PC-9 (cell line): ENCODE measurements at regions not wholly inside any gene's neighbourhood (a gene's known extent, or its start where the extent isn't known, plus 50 kb on each side); places are given as distances from the start of the nearest gene placed in this dataset.
"Not testable (repeated sequence)": the region's sequence is repeated elsewhere in the genome, so short reads cannot be mapped to it uniquely, and the experiment has no call there.

Source experiments
- BruUV-seq: library from RNA; stranded (reverse); fragments of 400-500 nt; replicated peaks from 2 replicates; lab custom pipeline; 2021; lab: Mats Ljungman, UMichigan
- CTCF ChIA-PET: fragments of 300-600 bp; sonication (Branson Sonifier 250); formaldehyde crosslinking; loops from one replicate; lab custom pipeline; 2022; ENCODE audit warnings: antibody characterized with exemption; lab: Charles Lee
- POLR2A ChIA-PET: fragments of 300-600 bp; sonication (Branson Sonifier 250); formaldehyde crosslinking; loops from one replicate; lab custom pipeline; 2022; ENCODE audit warnings: antibody characterized with exemption; ENCODE audit not compliant: unreplicated experiment; lab: Charles Lee
- DNase-seq, 2 experiments: peaks; one replicate each; pipeline versions ENCODE4 v3.0.0 to v3.0.0-alpha.2; 2015 to 2022; ENCODE audit warnings: mixed read lengths in 1 of 2
- H2AFZ ChIP-seq: fragments of 200-600 bp; sonication (generic); 2 replicates; pipeline ENCODE4 v1.8.1; 2017; ENCODE audit warnings: antibody characterized with exemption
- H3F3A ChIP-seq: fragments of 200-600 bp; sonication (generic); 2 replicates; pipeline ENCODE4 v1.8.1; 2017; ENCODE audit warnings: antibody characterized with exemption, mild to moderate bottlenecking, low read depth; ENCODE audit not compliant: insufficient read depth
- H3K27ac ChIP-seq: fragments of 200-600 bp; sonication (generic); 2 replicates; pipeline ENCODE4 v1.6.1; 2016; ENCODE audit warnings: mixed run types
- H3K27me3 ChIP-seq: fragments of 200-600 bp; sonication (generic); 2 replicates; pipeline ENCODE4 v1.6.1; 2016; ENCODE audit warnings: low read depth, mixed run types; ENCODE audit not compliant: insufficient read depth
- H3K36me3 ChIP-seq: fragments of 200-600 bp; sonication (generic); 2 replicates; pipeline ENCODE4 v1.6.1; 2016; ENCODE audit warnings: low read depth, mixed run types
- H3K4me1 ChIP-seq: fragments of 200-600 bp; sonication (generic); replicated peaks from 2 replicates; pipeline ENCODE4 v1.6.1; 2016; ENCODE audit warnings: mixed run types; ENCODE audit not compliant: insufficient read depth
- H3K4me2 ChIP-seq: fragments of 200-600 bp; sonication (generic); 2 replicates; pipeline ENCODE4 v1.6.1; 2017; ENCODE audit warnings: mixed run types
- H3K4me3 ChIP-seq: fragments of 200-600 bp; sonication (generic); 2 replicates; pipeline ENCODE4 v1.6.1; 2016; ENCODE audit warnings: mixed run types
- H3K79me2 ChIP-seq: fragments of 200-600 bp; sonication (generic); 2 replicates; pipeline ENCODE4 v1.6.1; 2017; ENCODE audit warnings: low read depth, mixed run types
- H3K9me2 ChIP-seq: fragments of 200-600 bp; sonication (generic); 2 replicates; pipeline ENCODE4 v1.8.1; 2017; ENCODE audit warnings: mild to moderate bottlenecking; ENCODE audit not compliant: insufficient read depth
- H3K9me3 ChIP-seq: fragments of 200-600 bp; sonication (generic); 2 replicates; pipeline ENCODE4 v1.8.1; 2016; ENCODE audit warnings: low read depth; ENCODE audit not compliant: insufficient read depth
- H4K20me1 ChIP-seq: fragments of 200-600 bp; sonication (generic); 2 replicates; pipeline ENCODE4 v1.8.1; 2017; ENCODE audit not compliant: insufficient read depth
- EZH2 ChIP-seq: fragments of 200-600 bp; sonication (generic); IDR thresholded peaks from 2 replicates; pipeline ENCODE4 v1.8.0; 2017; ENCODE audit warnings: antibody characterized with exemption, low read depth
- intact Hi-C: fragments of 100-400 bp; cut with micrococcal nuclease; formaldehyde crosslinking; loops from one replicate; pipeline ENCODE4 v1.10.0; 2022; ENCODE audit not compliant: unreplicated experiment
- TF ChIP-seq, protein P1 (sequence below): fragments of 200-600 bp; sonication (generic); conservative IDR thresholded peaks from 2 replicates; pipeline ENCODE4 v1.6.1; 2017; ENCODE audit warnings: mixed run types, antibody characterized with exemption, mild to moderate bottlenecking, moderate library complexity

DNA sequence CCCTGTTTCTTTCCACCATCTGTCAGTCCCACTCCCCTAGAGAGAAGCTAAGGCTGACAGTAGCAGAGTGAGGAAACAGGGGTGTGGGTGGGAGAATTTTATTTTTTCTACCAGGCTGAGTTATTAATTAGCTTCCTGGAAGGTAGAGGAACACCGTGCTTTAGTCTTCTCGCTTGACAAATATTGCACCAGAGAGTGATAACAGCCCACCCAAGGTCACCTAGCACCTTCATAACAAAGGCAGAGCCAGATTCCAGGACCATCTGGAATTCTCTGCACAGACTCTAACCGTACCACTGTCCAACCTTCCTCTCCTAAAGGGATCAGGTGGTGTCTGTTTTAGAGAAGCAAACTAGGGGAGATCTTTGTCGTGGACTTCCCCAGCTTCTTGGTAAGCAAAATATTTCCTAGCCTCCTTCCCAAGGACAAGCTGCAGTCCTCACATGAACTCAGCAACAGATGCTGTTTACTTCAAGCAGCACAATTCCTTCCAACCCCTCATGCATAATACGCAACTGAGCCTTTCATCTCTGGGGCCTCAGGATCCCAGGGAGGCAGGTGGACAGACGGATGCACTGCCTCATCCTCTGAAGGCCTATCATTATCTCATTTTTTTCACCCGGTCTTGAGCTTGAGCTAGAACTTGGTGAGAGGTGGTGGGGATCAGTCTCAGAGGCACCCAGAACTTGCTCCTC lies 308.7 kb upstream of the BRINP1 start:
- Histone ChIP-seq H4K20me1 (no peaks in the 10 kb centered on the region), H3K27ac (no peak overlapping the region), H3K9me2 (no peaks in the 10 kb centered on the region), H3K9me3 (no peaks in the 10 kb centered on the region), H3K27me3 (no peaks in the 10 kb centered on the region), H3K4me1 (no peaks in the 10 kb centered on the region), H3K4me2 (no peak overlapping the region), H2AFZ (no peak overlapping the region), H3K4me3 (no peak overlapping the region), H3K36me3 (no peaks in the 10 kb centered on the region), H3K79me2 (no peaks in the 10 kb centered on the region), H3F3A (no peaks in the 10 kb centered on the region)
- DNase-seq: no peak
- no TSS peak for BruUV-seq
- CTCF ChIA-PET: no interaction called here
- intact Hi-C loops: no loop called here
- TF ChIP-seq EZH2: no peak
- TF ChIP-seq, protein P1, sequence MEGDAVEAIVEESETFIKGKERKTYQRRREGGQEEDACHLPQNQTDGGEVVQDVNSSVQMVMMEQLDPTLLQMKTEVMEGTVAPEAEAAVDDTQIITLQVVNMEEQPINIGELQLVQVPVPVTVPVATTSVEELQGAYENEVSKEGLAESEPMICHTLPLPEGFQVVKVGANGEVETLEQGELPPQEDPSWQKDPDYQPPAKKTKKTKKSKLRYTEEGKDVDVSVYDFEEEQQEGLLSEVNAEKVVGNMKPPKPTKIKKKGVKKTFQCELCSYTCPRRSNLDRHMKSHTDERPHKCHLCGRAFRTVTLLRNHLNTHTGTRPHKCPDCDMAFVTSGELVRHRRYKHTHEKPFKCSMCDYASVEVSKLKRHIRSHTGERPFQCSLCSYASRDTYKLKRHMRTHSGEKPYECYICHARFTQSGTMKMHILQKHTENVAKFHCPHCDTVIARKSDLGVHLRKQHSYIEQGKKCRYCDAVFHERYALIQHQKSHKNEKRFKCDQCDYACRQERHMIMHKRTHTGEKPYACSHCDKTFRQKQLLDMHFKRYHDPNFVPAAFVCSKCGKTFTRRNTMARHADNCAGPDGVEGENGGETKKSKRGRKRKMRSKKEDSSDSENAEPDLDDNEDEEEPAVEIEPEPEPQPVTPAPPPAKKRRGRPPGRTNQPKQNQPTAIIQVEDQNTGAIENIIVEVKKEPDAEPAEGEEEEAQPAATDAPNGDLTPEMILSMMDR: no peak
- POLR2A ChIA-PET: no interaction called here

DNA sequence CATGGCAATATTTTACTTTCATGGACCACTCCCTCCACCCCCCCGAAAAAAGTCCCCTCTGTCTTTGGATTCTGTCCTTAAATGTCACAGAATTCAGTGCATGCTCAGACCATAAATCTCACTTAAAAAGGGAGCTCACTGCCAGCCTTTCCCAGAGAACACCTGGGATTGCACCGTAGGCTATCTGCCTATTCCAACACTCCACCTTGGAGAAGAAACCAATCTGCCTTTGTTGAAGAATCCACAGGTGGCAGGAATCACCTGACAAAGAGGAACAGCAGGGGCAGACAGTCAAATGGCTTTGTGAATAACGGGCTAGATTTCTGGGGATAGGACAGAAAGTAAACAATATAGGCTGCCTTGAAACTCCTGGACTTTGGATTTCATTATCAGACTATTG lies 306.7 kb upstream of the BRINP1 start:
- H3K9me3 ChIP-seq: no peaks in the 10 kb centered on the region
- DNase-seq: no peak
- intact Hi-C loops: no loop called here
- ChIA-PET POLR2A (no interaction called here), CTCF (no interaction called here)
- no TSS peak for BruUV-seq
- no peak overlapping the region for H3K4me2 ChIP-seq
- no peak overlapping the region for H2AFZ ChIP-seq
- H3F3A ChIP-seq: no peaks in the 10 kb centered on the region
- no peaks in the 10 kb centered on the region for H3K36me3 ChIP-seq
- no peaks in the 10 kb centered on the region for H3K4me1 ChIP-seq
- H4K20me1 ChIP-seq: no peaks in the 10 kb centered on the region
- H3K4me3 ChIP-seq: no peak overlapping the region
- no peak overlapping the region for H3K27ac ChIP-seq
- H3K9me2 ChIP-seq: no peaks in the 10 kb centered on the region
- H3K79me2 ChIP-seq: no peaks in the 10 kb centered on the region
- TF ChIP-seq, protein P1: no peak
- TF ChIP-seq EZH2: no peak
- no peaks in the 10 kb centered on the region for H3K27me3 ChIP-seq

DNA sequence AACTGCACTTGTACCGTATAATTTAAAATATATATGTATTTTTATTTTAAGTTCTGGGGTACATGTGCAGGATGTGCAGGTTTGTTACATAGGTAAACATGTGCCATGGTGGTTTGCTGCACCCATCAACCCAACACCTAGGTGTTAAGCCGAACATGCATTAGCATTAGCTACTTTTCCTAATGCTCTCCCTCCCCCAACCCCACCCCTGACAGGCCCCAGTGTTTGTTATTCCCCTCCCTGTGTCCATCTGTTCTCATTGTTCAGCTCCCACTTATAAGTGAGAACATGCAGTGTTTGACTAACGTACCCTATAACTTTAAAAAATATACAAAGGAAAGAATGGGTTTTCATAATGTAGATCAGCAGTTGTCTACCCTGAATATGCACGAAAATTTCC lies 303.5 kb upstream of the BRINP1 start:
- H4K20me1 ChIP-seq, H3F3A ChIP-seq, H3K4me3 ChIP-seq, H3K27ac ChIP-seq, H3K4me2 ChIP-seq, H3K4me1 ChIP-seq, POLR2A ChIA-PET, H3K9me3 ChIP-seq, H3K36me3 ChIP-seq, H2AFZ ChIP-seq, intact Hi-C loops, BruUV-seq, CTCF ChIA-PET, H3K27me3 ChIP-seq, DNase-seq, H3K79me2 ChIP-seq, H3K9me2 ChIP-seq: not testable (repeated sequence)

DNA sequence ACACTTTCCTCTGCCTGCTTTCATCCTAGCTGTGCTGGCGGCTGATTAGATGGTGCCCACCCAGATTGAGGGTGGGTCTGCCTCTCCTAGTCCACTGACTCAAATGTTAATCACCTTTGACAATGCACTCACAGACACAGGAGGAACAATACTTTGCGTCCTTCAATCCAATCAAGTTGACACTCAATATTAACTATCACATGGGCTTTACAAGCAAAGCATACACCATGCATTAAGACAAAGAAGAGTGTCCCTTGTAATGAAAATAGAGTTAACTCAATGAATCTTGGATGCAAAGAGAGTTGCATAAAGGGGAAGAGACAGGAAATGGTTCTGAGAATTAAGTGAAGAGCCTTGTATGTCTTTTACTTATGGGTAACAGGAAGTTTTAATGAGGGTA lies 298.7 kb upstream of the BRINP1 start:
- Histone ChIP-seq H3K9me3 (no peaks in the 10 kb centered on the region), H3K9me2 (no peaks in the 10 kb centered on the region), H2AFZ (no peak overlapping the region), H3K79me2 (no peaks in the 10 kb centered on the region), H4K20me1 (no peaks in the 10 kb centered on the region), H3K27me3 (no peaks in the 10 kb centered on the region), H3K4me2 (no peak overlapping the region), H3K36me3 (no peaks in the 10 kb centered on the region), H3F3A (no peaks in the 10 kb centered on the region), H3K4me3 (no peak overlapping the region), H3K4me1 (no peaks in the 10 kb centered on the region), H3K27ac (no peak overlapping the region)
- intact Hi-C loops: no loop called here
- TF ChIP-seq, protein P1: no peak
- no peak for TF ChIP-seq EZH2
- DNase-seq: no peak
- BruUV-seq: no TSS peak
- CTCF ChIA-PET: no interaction called here
- POLR2A ChIA-PET: no interaction called here
